ENCODE measurements at regions not wholly inside any gene's neighbourhood (a gene's known extent, or its start where the extent isn't known, plus 50 kb on each side); places are given as distances from the start of the nearest gene placed in this dataset.

DNA sequence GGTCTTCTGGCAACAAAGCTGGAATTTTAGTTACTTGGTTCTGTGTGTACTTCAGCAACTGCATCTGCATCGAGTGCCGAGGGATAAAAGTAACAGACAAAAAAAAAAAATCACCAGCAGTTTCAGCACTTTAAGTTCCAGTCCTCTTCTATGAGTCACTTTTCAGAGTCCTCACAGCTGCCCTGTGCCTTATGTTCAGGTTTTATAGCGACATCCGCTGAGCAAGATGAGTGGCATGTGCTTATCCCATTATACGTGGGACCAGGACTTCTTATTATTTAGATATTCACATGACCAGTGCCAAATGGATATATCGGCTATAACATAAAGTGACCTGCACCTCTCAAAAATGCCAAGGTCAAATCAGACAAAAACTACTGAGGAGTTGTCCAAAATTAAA lies 242.9 kb downstream of the FOXA2 start:
- TF ChIP-seq ZNF274 (IDR thresholded peaks at IDR 0.05; ENCODE audit: low read depth, low read length): no peak
- no peak for TF ChIP-seq YY1 (IDR thresholded peaks at IDR 0.05; ENCODE audit: insufficient read depth, insufficient read length)
- TF ChIP-seq SUZ12 (IDR thresholded peaks at IDR 0.05; ENCODE audit: extremely low read depth, insufficient read depth, insufficient read length): no peak
